ENCODE measurements at regions not wholly inside any gene's neighbourhood (a gene's known extent, or its start where the extent isn't known, plus 50 kb on each side); places are given as distances from the start of the nearest gene placed in this dataset.

DNA sequence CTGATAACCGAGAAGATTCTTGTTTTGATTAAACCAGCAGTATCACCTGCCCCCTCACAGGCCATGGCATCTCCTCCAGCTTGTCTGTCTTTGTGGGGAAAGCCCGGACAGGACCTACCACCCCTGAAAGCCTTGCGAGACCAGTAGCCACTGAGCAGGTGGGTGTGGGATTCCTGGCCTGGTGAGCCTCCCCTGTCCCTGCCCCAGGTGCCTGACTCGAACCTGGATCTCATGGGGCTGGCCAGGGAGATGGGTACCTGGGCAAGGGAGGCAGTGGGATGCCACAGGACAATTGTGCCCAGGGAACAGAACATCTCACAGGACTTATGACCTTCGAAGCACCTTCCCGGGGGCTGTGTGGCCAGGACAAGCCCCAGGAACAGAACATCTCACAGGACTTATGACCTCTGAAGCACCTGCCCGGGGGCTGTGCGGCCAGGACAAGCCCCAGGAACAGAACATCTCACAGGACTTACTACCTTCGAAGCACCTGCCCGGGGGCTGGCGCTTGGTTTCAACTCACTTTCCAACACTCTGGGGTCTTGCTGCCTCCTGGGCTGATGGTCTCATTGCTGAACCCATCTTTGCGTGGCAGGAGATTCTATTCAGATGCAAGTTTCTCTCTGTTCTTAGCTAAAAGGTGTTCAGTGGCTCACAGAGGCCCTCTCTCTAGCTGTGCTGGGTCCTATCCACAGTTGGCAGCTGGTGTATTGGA is 854.5 kb downstream of the BRD1 start:
- H3K9me3 ChIP-seq (ENCODE audit: insufficient read depth, low read length) = no peaks in the 10 kb centered on the region
- no peak for TF ChIP-seq EZH2phosphoT487 (conservative IDR thresholded peaks at IDR 0.05; ENCODE audit: low read length)
- TF ChIP-seq, protein P1, sequence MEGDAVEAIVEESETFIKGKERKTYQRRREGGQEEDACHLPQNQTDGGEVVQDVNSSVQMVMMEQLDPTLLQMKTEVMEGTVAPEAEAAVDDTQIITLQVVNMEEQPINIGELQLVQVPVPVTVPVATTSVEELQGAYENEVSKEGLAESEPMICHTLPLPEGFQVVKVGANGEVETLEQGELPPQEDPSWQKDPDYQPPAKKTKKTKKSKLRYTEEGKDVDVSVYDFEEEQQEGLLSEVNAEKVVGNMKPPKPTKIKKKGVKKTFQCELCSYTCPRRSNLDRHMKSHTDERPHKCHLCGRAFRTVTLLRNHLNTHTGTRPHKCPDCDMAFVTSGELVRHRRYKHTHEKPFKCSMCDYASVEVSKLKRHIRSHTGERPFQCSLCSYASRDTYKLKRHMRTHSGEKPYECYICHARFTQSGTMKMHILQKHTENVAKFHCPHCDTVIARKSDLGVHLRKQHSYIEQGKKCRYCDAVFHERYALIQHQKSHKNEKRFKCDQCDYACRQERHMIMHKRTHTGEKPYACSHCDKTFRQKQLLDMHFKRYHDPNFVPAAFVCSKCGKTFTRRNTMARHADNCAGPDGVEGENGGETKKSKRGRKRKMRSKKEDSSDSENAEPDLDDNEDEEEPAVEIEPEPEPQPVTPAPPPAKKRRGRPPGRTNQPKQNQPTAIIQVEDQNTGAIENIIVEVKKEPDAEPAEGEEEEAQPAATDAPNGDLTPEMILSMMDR (IDR thresholded peaks at IDR 0.05; ENCODE audit: insufficient read depth, low read length, poor library complexity, severe bottlenecking) = no peak
- no peak overlapping the region for H3K4me2 ChIP-seq (ENCODE audit: low read depth, low read length, poor library complexity, severe bottlenecking)
- no peak overlapping the region for H3K9ac ChIP-seq (ENCODE audit: low read length)
- no peak overlapping the region for H3K4me3 ChIP-seq (ENCODE audit: insufficient read depth, low read length, poor library complexity, severe bottlenecking)
- H4K20me1 ChIP-seq (ENCODE audit: low read depth, low read length) = no peaks in the 10 kb centered on the region
- no peak overlapping the region for H2AFZ ChIP-seq (ENCODE audit: low read depth, low read length, severe bottlenecking)
- no peaks in the 10 kb centered on the region for H3K79me2 ChIP-seq (ENCODE audit: insufficient read depth, low read length)
- H3K9me2 ChIP-seq (replicated peaks; ENCODE audit: insufficient read depth, low read length) = no peaks in the 10 kb centered on the region
- no peak overlapping the region for H3K27ac ChIP-seq (ENCODE audit: low read depth, low read length)
- H3F3A ChIP-seq (ENCODE audit: insufficient read depth) = no peaks in the 10 kb centered on the region
- no peaks in the 10 kb centered on the region for H3K36me3 ChIP-seq (ENCODE audit: low read length)
- no peaks in the 10 kb centered on the region for H3K27me3 ChIP-seq (ENCODE audit: low read length)

DNA sequence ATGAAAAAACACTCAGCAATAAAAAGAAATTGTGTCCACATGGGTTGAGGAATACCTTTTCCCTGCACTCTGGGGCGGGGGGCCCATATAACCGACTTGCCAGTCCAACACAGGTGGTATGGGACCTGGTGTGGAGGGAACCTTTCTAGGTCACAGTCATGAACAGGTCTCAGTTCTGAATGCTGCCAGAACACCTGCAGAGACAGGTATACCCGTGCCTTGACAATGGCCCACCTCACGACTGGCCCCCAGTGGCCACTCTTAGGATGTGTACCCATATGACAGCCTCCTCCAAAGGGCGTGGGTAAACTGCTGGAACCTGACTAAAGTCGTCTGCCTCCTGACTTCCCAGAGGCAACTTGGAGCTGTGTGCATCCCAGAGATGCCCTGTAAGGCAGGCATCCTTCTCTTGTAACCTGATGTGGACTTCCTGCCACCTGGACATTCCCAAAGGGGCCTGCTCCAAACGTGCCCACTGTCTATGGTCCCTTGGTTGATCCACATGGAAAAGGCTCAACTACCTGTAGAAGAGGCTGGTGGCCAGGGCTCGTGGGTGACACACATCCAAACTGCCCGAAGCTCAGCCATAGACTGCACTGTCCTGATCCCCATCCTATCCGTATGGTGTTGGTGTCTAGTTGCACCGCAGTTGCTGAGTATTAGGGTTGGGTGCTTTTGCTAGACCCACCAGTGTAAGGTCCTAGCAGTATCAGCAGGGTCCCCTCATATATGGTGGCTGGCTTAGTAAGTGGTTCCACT is 859.3 kb downstream of the BRD1 start:
- Histone ChIP-seq H3K9ac (ENCODE audit: low read length) (no peak overlapping the region), H3K4me2 (ENCODE audit: low read depth, low read length, poor library complexity, severe bottlenecking) (no peak overlapping the region), H3K9me3 (ENCODE audit: insufficient read depth, low read length) (no peaks in the 10 kb centered on the region), H3K27ac (ENCODE audit: low read depth, low read length) (no peak overlapping the region), H3K79me2 (ENCODE audit: insufficient read depth, low read length) (no peaks in the 10 kb centered on the region), H3K27me3 (ENCODE audit: low read length) (no peaks in the 10 kb centered on the region), H4K20me1 (ENCODE audit: low read depth, low read length) (no peaks in the 10 kb centered on the region), H3K9me2 (replicated peaks; ENCODE audit: insufficient read depth, low read length) (no peaks in the 10 kb centered on the region), H3K4me3 (ENCODE audit: insufficient read depth, low read length, poor library complexity, severe bottlenecking) (no peak overlapping the region), H2AFZ (ENCODE audit: low read depth, low read length, severe bottlenecking) (no peak overlapping the region), H3F3A (ENCODE audit: insufficient read depth) (no peaks in the 10 kb centered on the region), H3K36me3 (ENCODE audit: low read length) (no peaks in the 10 kb centered on the region)
- TF ChIP-seq, protein P1 (IDR thresholded peaks at IDR 0.05; ENCODE audit: insufficient read depth, low read length, poor library complexity, severe bottlenecking) = peak; percentile 51
- no peak for TF ChIP-seq EZH2phosphoT487 (conservative IDR thresholded peaks at IDR 0.05; ENCODE audit: low read length)

DNA sequence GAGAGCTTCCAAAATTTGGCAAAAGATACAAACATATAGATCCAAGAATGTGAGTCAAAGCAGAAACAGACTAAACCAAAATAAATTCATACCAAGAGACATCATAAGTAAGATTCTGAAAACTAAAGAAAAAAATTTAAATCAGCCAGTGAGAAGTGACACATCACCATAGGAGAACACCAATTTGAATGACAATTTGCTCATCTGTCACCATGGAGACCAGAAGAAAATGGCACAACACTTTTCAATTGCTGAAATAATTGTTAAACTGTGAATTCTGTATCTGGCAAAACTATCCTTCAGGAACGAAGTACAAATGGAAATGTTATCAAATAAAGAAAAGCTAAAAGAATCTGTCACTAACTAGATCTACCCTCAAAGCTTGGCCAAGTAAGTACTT is 864.3 kb downstream of the BRD1 start:
- Histone ChIP-seq H4K20me1 (ENCODE audit: low read depth, low read length) (no peaks in the 10 kb centered on the region), H3K27me3 (ENCODE audit: low read length) (no peaks in the 10 kb centered on the region; the same call in 1 of the 2 replicates), H3K79me2 (ENCODE audit: insufficient read depth, low read length) (no peaks in the 10 kb centered on the region), H3K36me3 (ENCODE audit: low read length) (no peaks in the 10 kb centered on the region), H3K4me2 (ENCODE audit: low read depth, low read length, poor library complexity, severe bottlenecking) (no peak overlapping the region), H3K4me3 (ENCODE audit: insufficient read depth, low read length, poor library complexity, severe bottlenecking) (no peak overlapping the region), H3K9me3 (ENCODE audit: insufficient read depth, low read length) (no peaks in the 10 kb centered on the region), H3K9me2 (replicated peaks; ENCODE audit: insufficient read depth, low read length) (no peaks in the 10 kb centered on the region), H3K9ac (ENCODE audit: low read length) (no peak overlapping the region), H2AFZ (ENCODE audit: low read depth, low read length, severe bottlenecking) (no peak overlapping the region), H3K27ac (ENCODE audit: low read depth, low read length) (no peak overlapping the region), H3F3A (ENCODE audit: insufficient read depth) (no peaks in the 10 kb centered on the region)
- no peak for TF ChIP-seq EZH2phosphoT487 (conservative IDR thresholded peaks at IDR 0.05; ENCODE audit: low read length)
- TF ChIP-seq, protein P1 (IDR thresholded peaks at IDR 0.05; ENCODE audit: insufficient read depth, low read length, poor library complexity, severe bottlenecking) = no peak
